Endometrium (tissue), 2 donors: ENCODE measurements at regions not wholly inside any gene's neighbourhood (a gene's known extent, or its start where the extent isn't known, plus 50 kb on each side); places are given as distances from the start of the nearest gene placed in this dataset.

Source experiments
- FAIRE-seq: peaks from 2 replicates; lab custom pipeline; 2012; peaks lifted over from hg19 to GRCh38; lab: Jason Lieb, UNC
- donor health status: control.
- donor health status: control.

- no peak for FAIRE-seq
These were observed 53.2 kb upstream of the LSM14A start for GRCh38 chr19:34118879-34119748.

- no peak for FAIRE-seq
These were observed 52.2 kb upstream of the LSM14A start for GRCh38 chr19:34120141-34120540.

- FAIRE-seq, result no peak
These were observed 51.3 kb upstream of the LSM14A start for GRCh38 chr19:34120846-34121639.
